K562 (cell line): ENCODE measurements at regions not wholly inside any gene's neighbourhood (a gene's known extent, or its start where the extent isn't known, plus 50 kb on each side); places are given as distances from the start of the nearest gene placed in this dataset.

Experiments
- ATF3 ChIP-seq, 2 experiments: fragments of 450-650 bp in 1 of 2; sonication (generic) in 1 of 2; formaldehyde crosslinking in 1 of 2; IDR thresholded peaks in 1 of 2; conservative IDR thresholded peaks in 1 of 2; 2 replicates each; pipeline versions ENCODE4 v1.6.1 to v1.8.1; 2016 to 2023; ENCODE audit warnings: mild to moderate bottlenecking in 2 of 2, moderate library complexity in 2 of 2, inconsistent platforms in 1 of 2, missing genetic modification reagents in 1 of 2
- CBX3 ChIP-seq, 2 experiments: IDR thresholded peaks; 1 replicate in 1 of 2; 2 replicates in 1 of 2; pipeline ENCODE4 v1.6.1; 2012; ENCODE audit warnings: inconsistent platforms in 2 of 2, low read length in 2 of 2, borderline replicate concordance in 1 of 2, control low read depth in 1 of 2
- CEBPB ChIP-seq: fragments of 450-650 bp; IDR thresholded peaks from 2 replicates; pipeline ENCODE4 v1.6.1; 2016; ENCODE audit warnings: missing genetic modification characterization, missing compliant biosample characterization
- CTCF ChIP-seq, 3 experiments: IDR thresholded peaks in 2 of 3; conservative IDR thresholded peaks in 1 of 3; 2 replicates each; pipeline ENCODE4 v1.5.1; 2011 to 2012; ENCODE audit warnings: low read length in 3 of 3, mild to moderate bottlenecking in 3 of 3, control low read depth in 2 of 3, improper control_type of control experiment in 1 of 3, inconsistent platforms in 1 of 3, low read depth in 1 of 3, mixed read lengths in 1 of 3, moderate library complexity in 1 of 3; ENCODE audit not compliant: insufficient read depth in 2 of 3
- ETV1 ChIP-seq: fragments of 450-650 bp; conservative IDR thresholded peaks from 2 replicates; pipeline ENCODE4 v1.6.1; 2016; ENCODE audit warnings: missing genetic modification characterization, control low read depth, low read depth, missing compliant biosample characterization
- ETV5 ChIP-seq: sonication (generic); formaldehyde crosslinking; IDR thresholded peaks from 2 replicates; pipeline ENCODE4 v1.4.0; 2020; ENCODE audit warnings: low read depth, mild to moderate bottlenecking, missing genetic modification reagents
- HDAC2 ChIP-seq: fragments of 450-650 bp; IDR thresholded peaks from 2 replicates; pipeline ENCODE4 v1.6.1; 2016; ENCODE audit warnings: mild to moderate bottlenecking
- JUN ChIP-seq, 2 experiments: sonication (generic) in 1 of 2; formaldehyde crosslinking in 1 of 2; IDR thresholded peaks; 2 replicates each; pipeline versions ENCODE4 v1.6.1 to v1.8.0; 2012 to 2022; ENCODE audit warnings: borderline replicate concordance in 2 of 2, mild to moderate bottlenecking in 2 of 2, improper control_type of control experiment in 1 of 2, low read depth in 1 of 2, low read length in 1 of 2, missing genetic modification reagents in 1 of 2
- JUND ChIP-seq, 2 experiments: IDR thresholded peaks; 2 replicates in 1 of 2; 3 replicates in 1 of 2; pipeline ENCODE4 v1.6.1; 2011; ENCODE audit warnings: borderline replicate concordance in 2 of 2, low read depth in 2 of 2, low read length in 2 of 2, improper control_type of control experiment in 1 of 2, missing biosample characterization in 1 of 2, missing genetic modification characterization in 1 of 2, missing genetic modification reagents in 1 of 2
- RAD21 ChIP-seq, 2 experiments: fragments of 250-450 bp in 1 of 2; fragments of 450-650 bp in 1 of 2; sonication (Bioruptor Pico) in 1 of 2; formaldehyde crosslinking in 1 of 2; IDR thresholded peaks in 1 of 2; conservative IDR thresholded peaks in 1 of 2; 2 replicates each; pipeline versions ENCODE4 v1.4.0 to v1.8.0; 2020 to 2022; ENCODE audit warnings: mild to moderate bottlenecking in 2 of 2, moderate library complexity in 1 of 2
- REST ChIP-seq, 2 experiments: fragments of 450-650 bp; formaldehyde crosslinking in 1 of 2; IDR thresholded peaks; 2 replicates each; pipeline versions ENCODE4 v1.4.0 to v1.6.1; 2014 to 2020; ENCODE audit warnings: mild to moderate bottlenecking in 2 of 2, borderline replicate concordance in 1 of 2, low read depth in 1 of 2
- SMAD1 ChIP-seq: fragments of 150-350 bp; IDR thresholded peaks from 2 replicates; pipeline ENCODE4 v1.6.1; 2014; ENCODE audit warnings: low read length, low read depth; ENCODE audit not compliant: partially characterized antibody
- STAG1 ChIP-seq: sonication (generic); formaldehyde crosslinking; IDR thresholded peaks from 2 replicates; pipeline ENCODE4 v1.5.0; 2020; ENCODE audit warnings: missing genetic modification reagents, borderline replicate concordance

GRCh38 chr17:13306310-13306962 is 288.6 kb upstream of the ELAC2 start (continued):
- TF ChIP-seq REST (IDR thresholded peaks at IDR 0.05; ENCODE audit: borderline replicate concordance) = peak; percentile 64; the same call in 1 of the 2 replicates
- no peak for TF ChIP-seq REST (CRISPR knock-in tag; IDR thresholded peaks at IDR 0.05; ENCODE audit: low read depth)
- peak; percentile 96 for TF ChIP-seq ETV1
- TF ChIP-seq SMAD1 = no peak
- peak; percentile 53 to 79 for TF ChIP-seq RAD21 (CRISPR knock-in tag; conservative IDR thresholded peaks at IDR 0.05 in 1 of 2, IDR thresholded peaks at IDR 0.05 in 1 of 2)
- peak in 1 of 2 experiments; percentile 48; a peak in 1 of 3 replicates for TF ChIP-seq CBX3 (IDR thresholded peaks at IDR 0.05; ENCODE audit: borderline replicate concordance in 1 of 2, low read length in 2 of 2)
- TF ChIP-seq CEBPB = peak; percentile 77
- TF ChIP-seq ETV5 = 0 out of 2 replicates have a peak, but pooled peaks have one; percentile 33
- TF ChIP-seq HDAC2 = no peak
- peak; percentile 84 for TF ChIP-seq JUND (IDR thresholded peaks at IDR 0.05; ENCODE audit: borderline replicate concordance, low read depth, low read length)
- TF ChIP-seq JUND (tag; IDR thresholded peaks at IDR 0.05; ENCODE audit: borderline replicate concordance, low read depth, low read length) = peak; percentile 71; the same call in 2 of the 3 replicates
- peak; percentile 83 for TF ChIP-seq ATF3 (IDR thresholded peaks at IDR 0.05)
- TF ChIP-seq ATF3 (CRISPR knock-in tag; conservative IDR thresholded peaks at IDR 0.05) = no peak
- peak; percentile 27; the same call in 1 of the 2 replicates for TF ChIP-seq STAG1
- peak; percentile 74 for TF ChIP-seq JUN (IDR thresholded peaks at IDR 0.05; ENCODE audit: borderline replicate concordance, low read depth, low read length)
- no peak for TF ChIP-seq JUN (CRISPR knock-in tag; IDR thresholded peaks at IDR 0.05; ENCODE audit: borderline replicate concordance)
- peak; percentile 49 to 66 (median 54); a peak in 5 of 6 replicates for TF ChIP-seq CTCF (IDR thresholded peaks at IDR 0.05 in 2 of 3, conservative IDR thresholded peaks at IDR 0.05 in 1 of 3; ENCODE audit: insufficient read depth in 2 of 3, low read depth in 1 of 3, low read length in 3 of 3)
